ENCODE measurements at regions not wholly inside any gene's neighbourhood (a gene's known extent, or its start where the extent isn't known, plus 50 kb on each side); places are given as distances from the start of the nearest gene placed in this dataset.

DNA sequence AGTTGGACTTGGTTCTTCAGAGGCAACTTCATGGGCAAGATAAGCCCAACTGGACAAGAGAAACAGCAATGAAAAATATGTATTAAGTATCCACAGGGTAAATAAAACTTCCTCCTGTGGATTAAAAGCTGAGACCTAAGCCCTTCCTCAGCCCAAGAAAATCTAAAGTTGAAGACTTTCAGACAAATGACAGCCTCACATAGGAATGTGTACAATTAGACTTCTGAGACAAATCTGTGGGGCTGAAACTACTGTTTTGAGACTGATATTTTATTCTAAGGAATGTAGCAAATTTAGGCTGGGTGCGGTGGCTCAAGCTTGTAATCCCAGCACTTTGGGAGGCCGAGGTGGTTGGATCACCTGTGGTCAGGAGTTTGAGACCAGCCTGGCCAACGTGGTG lies 74.2 kb upstream of the IL12A start:
- H3K4me3 Mint-ChIP-seq: no peak overlapping the region
- DNase-seq: no peak
- H3K9me3 Mint-ChIP-seq: no peaks in the 10 kb centered on the region
- H3K27me3 Mint-ChIP-seq (ENCODE audit: insufficient read depth): no peaks in the 10 kb centered on the region
- peaks cover 8% of the 10 kb centered on the region for H3K4me1 Mint-ChIP-seq
- H3K36me3 Mint-ChIP-seq (ENCODE audit: low read depth): no peaks in the 10 kb centered on the region
- Histone ChIP-seq H3K9me3 (ENCODE audit: control insufficient read depth, low read length) (no peaks in the 10 kb centered on the region), H3K36me3 (ENCODE audit: control insufficient read depth, insufficient read depth, low read length) (no peaks in the 10 kb centered on the region), H3K4me3 (ENCODE audit: low read length) (no peak overlapping the region), H3K4me1 (ENCODE audit: control insufficient read depth, insufficient read depth, low read length) (peaks cover 6% of the 10 kb centered on the region), H3K27ac (ENCODE audit: low read depth, low read length) (no peak overlapping the region), H3K27me3 (ENCODE audit: control insufficient read depth, insufficient read depth, low read length, poor library complexity, severe bottlenecking) (no peaks in the 10 kb centered on the region), H3K9ac (ENCODE audit: extremely low read depth, low read length, poor library complexity, severe bottlenecking) (no peak overlapping the region)
- TF ChIP-seq, protein P1, sequence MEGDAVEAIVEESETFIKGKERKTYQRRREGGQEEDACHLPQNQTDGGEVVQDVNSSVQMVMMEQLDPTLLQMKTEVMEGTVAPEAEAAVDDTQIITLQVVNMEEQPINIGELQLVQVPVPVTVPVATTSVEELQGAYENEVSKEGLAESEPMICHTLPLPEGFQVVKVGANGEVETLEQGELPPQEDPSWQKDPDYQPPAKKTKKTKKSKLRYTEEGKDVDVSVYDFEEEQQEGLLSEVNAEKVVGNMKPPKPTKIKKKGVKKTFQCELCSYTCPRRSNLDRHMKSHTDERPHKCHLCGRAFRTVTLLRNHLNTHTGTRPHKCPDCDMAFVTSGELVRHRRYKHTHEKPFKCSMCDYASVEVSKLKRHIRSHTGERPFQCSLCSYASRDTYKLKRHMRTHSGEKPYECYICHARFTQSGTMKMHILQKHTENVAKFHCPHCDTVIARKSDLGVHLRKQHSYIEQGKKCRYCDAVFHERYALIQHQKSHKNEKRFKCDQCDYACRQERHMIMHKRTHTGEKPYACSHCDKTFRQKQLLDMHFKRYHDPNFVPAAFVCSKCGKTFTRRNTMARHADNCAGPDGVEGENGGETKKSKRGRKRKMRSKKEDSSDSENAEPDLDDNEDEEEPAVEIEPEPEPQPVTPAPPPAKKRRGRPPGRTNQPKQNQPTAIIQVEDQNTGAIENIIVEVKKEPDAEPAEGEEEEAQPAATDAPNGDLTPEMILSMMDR (conservative IDR thresholded peaks at IDR 0.05): no peak
- no peak overlapping the region for H3K27ac Mint-ChIP-seq
- WGBS, 2 experiments (ENCODE audit: insufficient coverage in 1 of 2, insufficient read length in 1 of 2): 88% methylated on average over 3 of the region's 3 CpGs; no CpG with 5 or more reads in 1 of the 2 experiments

DNA sequence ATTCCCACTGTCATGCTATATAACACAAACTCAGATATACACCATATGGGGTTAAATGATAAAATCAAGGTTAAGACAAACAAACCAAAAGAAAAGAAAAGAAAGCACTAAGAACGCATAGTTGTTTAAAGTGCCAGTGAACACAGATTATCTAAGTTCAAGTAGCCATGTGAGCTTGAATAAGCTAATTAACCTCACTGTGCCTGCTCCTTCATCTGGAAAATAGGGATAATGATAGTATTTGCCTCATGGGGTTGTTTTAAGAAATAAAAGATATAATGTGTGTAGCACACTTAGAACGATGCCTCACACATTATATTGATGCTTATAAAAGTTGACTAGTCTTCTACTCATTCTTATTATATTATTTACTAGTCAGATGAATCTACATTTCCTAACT lies 72.6 kb upstream of the IL12A start:
- Histone ChIP-seq H3K4me3 (ENCODE audit: low read length) (no peak overlapping the region), H3K27me3 (ENCODE audit: control insufficient read depth, insufficient read depth, low read length, poor library complexity, severe bottlenecking) (no peaks in the 10 kb centered on the region), H3K4me1 (ENCODE audit: control insufficient read depth, insufficient read depth, low read length) (peaks cover 6% of the 10 kb centered on the region), H3K36me3 (ENCODE audit: control insufficient read depth, insufficient read depth, low read length) (no peaks in the 10 kb centered on the region), H3K27ac (ENCODE audit: low read depth, low read length) (no peak overlapping the region), H3K9me3 (ENCODE audit: control insufficient read depth, low read length) (no peaks in the 10 kb centered on the region), H3K9ac (ENCODE audit: extremely low read depth, low read length, poor library complexity, severe bottlenecking) (no peak overlapping the region)
- Mint-ChIP-seq H3K36me3 (ENCODE audit: low read depth) (no peaks in the 10 kb centered on the region), H3K27ac (no peak overlapping the region), H3K9me3 (no peaks in the 10 kb centered on the region), H3K4me1 (peaks cover 8% of the 10 kb centered on the region), H3K27me3 (ENCODE audit: insufficient read depth) (no peaks in the 10 kb centered on the region), H3K4me3 (no peak overlapping the region)
- TF ChIP-seq, protein P1 (conservative IDR thresholded peaks at IDR 0.05): no peak
- whole genome bisulfite sequencing, 2 experiments (ENCODE audit: insufficient coverage in 1 of 2, insufficient read length in 1 of 2): 75 to 80% methylated on average over 1 to 2 of the region's 2 CpGs
- DNase-seq: no peak

DNA sequence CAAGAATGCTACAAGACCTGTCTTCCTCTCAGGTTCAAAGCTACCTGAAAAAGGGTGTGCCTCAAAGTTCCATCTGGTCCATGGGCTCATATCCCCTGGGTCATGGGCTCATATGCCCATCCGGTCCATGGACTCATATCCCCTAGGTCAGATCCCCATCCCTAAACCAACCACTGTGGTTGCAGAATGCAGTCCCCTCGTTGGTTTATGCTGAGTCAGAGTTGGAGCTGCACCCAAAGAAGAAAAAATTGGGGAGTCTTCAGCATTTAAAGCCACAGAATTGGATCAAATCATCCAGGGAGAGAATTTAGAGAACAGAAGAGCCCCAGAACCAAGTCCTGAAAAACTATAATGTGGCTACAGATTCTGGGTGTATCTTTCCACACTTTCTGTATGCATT lies 71.5 kb upstream of the IL12A start:
- H3K4me1 ChIP-seq (ENCODE audit: control insufficient read depth, insufficient read depth, low read length): peaks cover 6% of the 10 kb centered on the region
- Mint-ChIP-seq H3K4me1 (peaks cover 8% of the 10 kb centered on the region), H3K27me3 (ENCODE audit: insufficient read depth) (no peaks in the 10 kb centered on the region), H3K4me3 (no peak overlapping the region), H3K9me3 (no peaks in the 10 kb centered on the region), H3K36me3 (ENCODE audit: low read depth) (no peaks in the 10 kb centered on the region), H3K27ac (no peak overlapping the region)
- WGBS, 2 experiments (ENCODE audit: insufficient coverage in 1 of 2, insufficient read length in 1 of 2): 88 to 94% methylated on average over 2 of the region's 2 CpGs
- no peak overlapping the region for H3K4me3 ChIP-seq (ENCODE audit: low read length)
- H3K27ac ChIP-seq (ENCODE audit: low read depth, low read length): no peak overlapping the region
- no peaks in the 10 kb centered on the region for H3K27me3 ChIP-seq (ENCODE audit: control insufficient read depth, insufficient read depth, low read length, poor library complexity, severe bottlenecking)
- no peak for DNase-seq
- H3K9me3 ChIP-seq (ENCODE audit: control insufficient read depth, low read length): no peaks in the 10 kb centered on the region
- no peak overlapping the region for H3K9ac ChIP-seq (ENCODE audit: extremely low read depth, low read length, poor library complexity, severe bottlenecking)
- no peaks in the 10 kb centered on the region for H3K36me3 ChIP-seq (ENCODE audit: control insufficient read depth, insufficient read depth, low read length)
- TF ChIP-seq, protein P1 (conservative IDR thresholded peaks at IDR 0.05): no peak

Measured in endodermal cell (in vitro differentiated cells).